ENCODE measurements at regions not wholly inside any gene's neighbourhood (a gene's known extent, or its start where the extent isn't known, plus 50 kb on each side); places are given as distances from the start of the nearest gene placed in this dataset.
"Not testable (repeated sequence)": the region's sequence is repeated elsewhere in the genome, so short reads cannot be mapped to it uniquely, and the experiment has no call there.

GRCh38 chr4:84379917-84380641 lies 119.0 kb downstream of the NKX6-1 start:
- no peak for DNase-seq (ENCODE audit: low read depth, low spot score)

- no peak for DNase-seq (ENCODE audit: low read depth, low spot score)
Observed at GRCh38 chr4:84378983-84379382, 120.1 kb downstream of the NKX6-1 start.

- no peak for DNase-seq (ENCODE audit: low read depth, low spot score)
Observed at GRCh38 chr4:84378356-84378755, 120.7 kb downstream of the NKX6-1 start.

- no peak for DNase-seq (ENCODE audit: low read depth, low spot score)
Observed at GRCh38 chr4:84366907-84367306, 132.2 kb downstream of the NKX6-1 start.

- DNase-seq (ENCODE audit: low read depth, low spot score): no peak
Observed at GRCh38 chr4:84366161-84366560, 132.9 kb downstream of the NKX6-1 start.

- DNase-seq (ENCODE audit: low read depth, low spot score): no peak
Observed at GRCh38 chr4:84362896-84363655, 136.0 kb downstream of the NKX6-1 start.

GRCh38 chr4:84342161-84342560 lies 156.9 kb downstream of the NKX6-1 start:
- DNase-seq (ENCODE audit: low read depth, low spot score): no peak

- no peak for DNase-seq (ENCODE audit: low read depth, low spot score)
Observed at GRCh38 chr4:84341559-84341958, 157.5 kb downstream of the NKX6-1 start.

- no peak for DNase-seq (ENCODE audit: low read depth, low spot score)
Observed at GRCh38 chr4:84338367-84338766, 160.7 kb downstream of the NKX6-1 start.

- no peak for DNase-seq (ENCODE audit: low read depth, low spot score)
Observed at GRCh38 chr4:84336964-84337705, 162.0 kb downstream of the NKX6-1 start.

GRCh38 chr4:84327526-84327925 lies 171.6 kb downstream of the NKX6-1 start:
- no peak for DNase-seq (ENCODE audit: low read depth, low spot score)

- no peak for DNase-seq (ENCODE audit: low read depth, low spot score)
Observed at GRCh38 chr4:84325625-84326024, 173.5 kb downstream of the NKX6-1 start.

- no peak for DNase-seq (ENCODE audit: low read depth, low spot score)
Observed at GRCh38 chr4:84324303-84325245, 174.5 kb downstream of the NKX6-1 start.

GRCh38 chr4:84319124-84319523 lies 180.0 kb downstream of the NKX6-1 start:
- peak; percentile 18 for DNase-seq (ENCODE audit: low read depth, low spot score)

GRCh38 chr4:84317513-84317912 lies 181.6 kb downstream of the NKX6-1 start:
- DNase-seq (ENCODE audit: low read depth, low spot score): no peak

GRCh38 chr4:84312426-84313012 lies 186.6 kb downstream of the NKX6-1 start:
- DNase-seq (ENCODE audit: low read depth, low spot score): no peak

- DNase-seq (ENCODE audit: low read depth, low spot score): no peak
Observed at GRCh38 chr4:84309191-84309590, 189.9 kb downstream of the NKX6-1 start.

- not testable (repeated sequence) for DNase-seq (ENCODE audit: low read depth, low spot score)
Observed at GRCh38 chr4:84298719-84299254, 200.3 kb downstream of the NKX6-1 start.

- DNase-seq (ENCODE audit: low read depth, low spot score): no peak
Observed at GRCh38 chr4:84298023-84298718, 200.9 kb downstream of the NKX6-1 start.

- DNase-seq (ENCODE audit: low read depth, low spot score): no peak
Observed at GRCh38 chr4:84291969-84292368, 207.1 kb downstream of the NKX6-1 start.

All from smooth muscle cell of the brain vasculature (primary cell).